CD4-positive, alpha-beta T cell treated with Interleukin-6 for 4 hours (primary cell): ENCODE measurements at regions not wholly inside any gene's neighbourhood (a gene's known extent, or its start where the extent isn't known, plus 50 kb on each side); places are given as distances from the start of the nearest gene placed in this dataset.

Experiments
- DNase-seq: peaks from one replicate; pipeline ENCODE4 v3.0.0-alpha.2; 2020; ENCODE audit warnings: mixed read lengths

DNA sequence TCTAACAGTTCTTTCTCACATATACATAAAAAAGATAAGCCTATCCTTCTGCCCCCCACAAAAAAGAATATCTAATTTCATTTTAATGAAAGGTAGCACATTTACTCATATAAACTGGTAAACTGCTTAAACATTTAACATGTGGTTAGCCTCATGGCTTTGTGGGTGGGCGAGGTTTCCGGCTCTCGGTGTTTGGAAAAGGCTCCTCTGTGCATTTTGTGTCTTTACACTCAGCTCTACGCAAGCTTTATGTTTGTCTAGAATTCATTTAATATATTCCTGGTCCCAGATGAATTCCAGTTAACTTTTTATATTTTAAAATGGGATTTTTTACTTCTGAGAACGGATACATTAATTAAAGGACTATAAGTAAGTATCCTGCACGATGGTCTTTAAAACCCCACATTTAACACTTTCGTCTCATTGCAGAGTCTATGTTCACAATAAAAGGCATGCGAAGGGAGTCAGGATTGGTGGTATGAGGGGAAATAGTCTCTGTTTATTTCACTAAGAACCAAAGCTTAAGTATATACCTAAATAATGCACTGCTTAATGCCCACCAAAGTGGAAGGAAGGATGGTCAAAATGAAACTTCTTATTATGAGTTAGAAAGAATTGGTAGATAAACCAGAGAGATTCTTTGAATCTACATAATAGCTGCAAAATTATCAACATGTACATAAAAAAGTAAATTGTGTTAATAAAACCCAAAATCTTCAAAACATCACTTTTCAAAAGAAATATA lies 197.2 kb downstream of the CRPPA start:
- peak; percentile 3 for DNase-seq

DNA sequence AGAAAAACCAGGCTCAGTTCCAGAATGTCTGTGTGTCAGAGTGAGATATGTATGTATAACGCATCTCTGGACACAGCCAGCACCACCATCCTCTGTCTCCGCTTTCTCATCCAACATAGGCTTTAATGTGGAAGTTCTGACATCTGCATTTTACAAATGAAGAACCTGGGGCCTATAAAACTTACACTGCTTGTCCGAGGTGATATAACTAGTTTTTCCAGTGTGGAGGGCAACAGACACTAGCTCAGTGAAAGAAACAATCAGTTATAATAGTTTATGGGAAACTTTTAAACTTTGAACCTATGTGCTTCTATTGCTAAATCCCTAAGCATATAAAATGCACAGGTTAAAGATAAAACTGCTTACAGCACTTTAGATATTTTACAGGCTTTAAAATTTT lies 208.7 kb downstream of the CRPPA start:
- no peak for DNase-seq

DNA sequence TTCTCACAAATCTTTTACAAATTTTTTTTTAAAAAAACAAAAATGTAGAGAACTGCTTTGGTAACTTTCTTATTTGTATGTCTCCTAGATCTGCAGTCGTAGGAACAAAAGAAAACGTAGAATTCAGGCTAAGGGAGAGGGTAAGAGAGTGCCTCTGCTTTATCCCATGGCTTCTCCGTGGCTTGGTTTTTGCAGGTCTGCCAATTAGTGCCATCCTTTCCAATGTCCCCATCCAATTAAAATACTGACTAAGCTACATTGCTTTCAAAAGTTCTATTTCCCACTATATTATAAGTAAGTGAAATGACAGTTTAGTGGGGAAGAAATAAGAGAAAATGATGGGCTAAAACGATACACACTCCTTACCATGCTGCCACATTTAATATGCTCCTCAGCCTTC lies 209.3 kb downstream of the CRPPA start:
- no peak for DNase-seq

DNA sequence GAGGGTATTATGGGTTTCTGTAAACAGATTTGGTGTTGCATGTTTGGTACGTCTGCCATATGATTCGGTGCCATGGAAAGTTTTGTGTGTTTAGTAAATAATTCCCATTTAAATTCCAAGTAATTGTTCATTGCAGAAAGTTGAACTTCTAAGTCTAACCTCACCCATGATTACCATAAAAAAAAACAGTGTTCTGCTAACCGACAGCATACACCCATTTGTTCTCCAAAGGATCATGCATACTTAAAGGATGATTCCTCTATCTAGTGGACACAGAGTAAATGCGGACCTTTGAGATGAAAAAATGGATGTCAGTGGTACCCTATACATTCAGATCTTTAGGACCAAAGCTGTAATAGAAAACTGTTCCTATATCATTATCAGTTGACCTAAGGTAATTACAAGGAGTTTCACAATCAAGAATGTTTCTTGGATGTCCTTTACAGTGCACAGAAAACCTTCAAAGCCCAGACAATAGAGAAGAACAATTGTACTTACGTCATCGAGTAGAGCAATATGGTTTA lies 209.9 kb downstream of the CRPPA start:
- DNase-seq = no peak

DNA sequence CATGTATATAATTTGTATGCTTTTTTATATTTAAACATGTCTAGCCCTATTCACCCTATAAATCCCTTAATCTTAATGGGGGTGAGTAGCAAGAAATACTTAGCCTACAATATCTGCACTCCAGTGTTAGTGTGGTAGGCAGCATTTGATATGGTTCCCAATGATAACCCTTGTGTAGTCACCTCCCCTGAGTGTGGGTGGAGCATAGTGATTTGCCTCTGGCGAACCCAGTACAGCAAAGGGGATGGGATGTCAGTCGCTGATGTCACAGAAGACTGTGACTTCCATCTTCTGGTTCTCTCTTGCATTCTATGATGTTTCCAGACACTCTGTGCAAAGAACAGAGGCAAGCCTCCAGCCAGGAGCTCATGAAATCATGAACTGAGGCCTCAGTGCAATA lies 211.2 kb downstream of the CRPPA start:
- DNase-seq = no peak

DNA sequence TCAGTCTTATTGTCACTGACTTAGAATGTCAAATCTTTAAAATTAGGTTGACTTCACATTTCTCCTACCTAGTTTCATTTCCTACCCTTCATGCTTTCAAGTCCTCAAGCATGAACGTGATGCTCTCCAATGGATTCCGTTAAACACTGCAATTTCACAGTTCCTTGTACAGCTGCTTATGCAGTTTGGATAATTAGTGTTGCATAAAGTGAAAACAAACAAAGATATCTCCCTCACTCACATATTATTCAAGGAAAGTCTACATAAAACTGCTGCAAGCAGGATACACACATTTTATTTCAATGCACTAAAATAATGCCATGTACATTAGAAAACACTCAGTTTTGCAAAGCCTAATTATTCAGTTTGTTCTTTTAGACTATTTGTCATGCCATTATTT lies 214.0 kb downstream of the CRPPA start:
- no peak for DNase-seq

DNA sequence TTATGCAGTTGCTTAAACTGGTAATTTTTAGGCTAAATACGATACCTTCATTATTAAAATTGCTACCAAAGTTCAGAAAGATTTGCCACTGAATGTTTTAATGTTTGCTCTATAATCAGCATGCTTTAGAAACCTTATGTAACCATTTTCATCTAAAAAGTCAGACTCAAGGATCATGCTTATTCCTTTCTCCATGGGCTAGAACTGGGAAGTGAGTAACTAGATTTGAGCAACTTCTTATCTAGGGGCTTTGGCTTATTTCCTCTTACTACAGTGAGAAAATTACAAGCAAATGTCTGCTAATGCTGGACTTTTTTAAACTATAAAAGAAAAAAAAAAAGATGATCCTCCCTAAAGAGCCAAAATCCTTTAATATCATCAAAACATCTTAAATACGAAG lies 215.9 kb downstream of the CRPPA start:
- DNase-seq = no peak

DNA sequence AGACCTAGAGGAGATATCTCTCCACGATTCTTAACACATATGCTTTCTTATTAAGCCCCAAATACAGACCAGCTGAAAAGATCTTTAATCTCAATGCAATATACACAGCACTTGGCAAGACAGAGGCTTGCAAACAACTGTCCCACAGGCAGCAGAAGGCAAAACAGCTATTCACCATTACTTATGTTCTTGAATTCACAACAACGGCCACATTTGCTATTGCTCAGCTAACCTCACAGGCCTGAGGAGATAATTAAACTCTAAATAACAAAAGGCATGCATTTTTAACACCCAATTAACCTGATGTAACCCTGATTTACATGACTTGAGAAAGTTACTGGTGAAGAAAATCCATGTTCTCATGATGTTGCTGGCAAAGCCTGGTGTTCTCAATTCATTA lies 216.4 kb downstream of the CRPPA start:
- DNase-seq = no peak

DNA sequence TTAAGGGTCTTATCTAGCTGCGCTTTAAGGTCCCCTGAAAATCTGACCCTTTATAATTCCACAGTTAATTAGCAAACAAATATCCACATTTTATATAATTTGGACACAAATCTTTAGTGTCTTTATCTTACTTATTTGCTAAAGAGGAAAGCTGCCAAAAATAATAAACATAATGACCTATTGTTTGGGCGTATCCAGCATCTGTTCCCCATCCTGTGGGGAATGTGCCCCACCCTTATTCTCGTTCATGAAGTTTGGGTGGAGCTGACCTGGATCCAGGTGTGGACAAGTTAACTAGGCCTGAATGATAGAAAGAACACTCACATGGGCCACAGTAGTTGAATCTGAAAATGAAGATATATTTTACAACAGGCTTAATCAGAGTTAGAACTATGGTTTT lies 218.3 kb downstream of the CRPPA start:
- DNase-seq = no peak

DNA sequence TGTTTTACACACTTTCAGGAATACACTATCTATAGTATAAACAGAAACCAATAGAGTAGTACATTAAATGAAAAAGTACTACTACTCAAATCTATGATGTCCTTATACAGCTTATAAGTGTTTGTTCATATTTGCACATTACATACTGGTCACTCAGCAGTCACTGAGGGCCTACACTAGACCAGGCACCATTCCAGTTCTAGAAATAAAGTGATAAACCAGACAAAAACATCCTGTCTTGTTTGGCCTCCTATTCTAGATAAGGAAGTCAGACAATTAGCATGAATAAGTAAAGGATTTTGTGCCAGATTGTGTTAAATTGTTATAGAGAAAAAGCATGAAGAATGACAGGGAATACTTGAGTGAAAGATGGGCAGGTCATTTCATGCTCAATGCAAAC lies 219.0 kb downstream of the CRPPA start:
- no peak for DNase-seq

DNA sequence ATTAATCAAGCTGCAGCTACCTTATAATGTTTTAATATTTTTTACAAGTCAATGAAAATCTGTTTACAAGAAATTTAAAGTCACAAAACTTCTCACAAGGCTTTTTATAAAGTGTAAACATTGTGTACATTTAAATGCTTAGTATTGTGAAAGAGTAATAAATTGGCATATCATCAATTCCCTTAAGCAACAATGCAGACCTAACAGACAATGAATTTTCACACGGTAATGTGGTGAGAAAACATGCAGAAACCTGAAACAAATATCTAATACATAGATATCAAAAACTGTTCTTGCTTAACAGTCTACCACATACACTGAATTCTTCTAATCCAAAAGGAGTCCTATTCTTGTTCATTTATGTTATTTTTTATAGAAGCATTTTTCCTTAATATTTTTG lies 220.7 kb downstream of the CRPPA start:
- no peak for DNase-seq

DNA sequence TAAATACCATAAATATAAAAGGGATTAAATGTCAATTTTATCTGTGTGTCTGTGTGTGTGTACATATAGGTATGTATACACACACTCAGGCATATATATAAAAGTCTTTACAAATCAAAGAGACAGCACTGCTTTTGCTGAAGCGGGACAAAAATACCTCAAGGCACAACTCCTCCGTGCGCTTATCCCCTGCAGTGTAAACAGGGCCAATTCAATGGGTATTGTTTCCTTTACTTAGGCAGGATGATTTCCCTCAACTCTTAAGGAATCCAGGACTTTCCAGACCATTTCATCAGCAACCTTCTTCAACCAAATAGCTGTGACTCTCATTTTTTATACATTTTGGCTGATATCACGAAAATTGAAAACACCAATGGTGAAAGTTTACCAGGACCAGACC lies 227.7 kb downstream of the CRPPA start:
- no peak for DNase-seq

DNA sequence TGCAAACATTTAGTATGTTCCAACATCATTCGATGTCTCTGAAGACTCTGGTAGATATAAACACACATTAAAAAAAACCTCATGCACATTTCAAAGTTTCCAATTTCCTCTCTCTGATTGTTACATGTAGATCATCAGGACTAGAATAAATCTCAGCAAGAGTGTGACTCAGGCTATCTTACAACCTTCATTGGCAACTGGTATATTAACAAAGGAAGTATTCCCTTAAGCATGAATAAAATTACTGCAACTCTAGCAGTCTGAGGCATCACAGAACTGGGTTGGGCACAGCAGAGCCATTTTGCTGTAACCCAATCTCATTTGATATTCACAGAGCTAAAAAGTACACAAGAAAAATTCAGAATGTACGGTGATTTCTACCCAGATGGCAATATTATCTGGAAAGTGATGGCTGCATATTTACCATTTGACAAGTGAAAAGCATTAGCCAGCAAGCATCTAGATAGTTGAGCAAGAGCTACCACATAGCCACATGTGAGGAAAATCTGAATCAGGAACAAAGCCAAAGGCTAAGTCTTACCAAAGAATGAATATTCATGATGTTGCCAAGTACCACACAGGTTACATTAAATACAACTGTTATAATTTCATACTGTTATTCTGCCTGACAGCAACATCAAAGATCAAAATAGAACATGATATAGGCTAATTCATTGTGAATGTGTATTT lies 232.2 kb downstream of the CRPPA start:
- no peak for DNase-seq

DNA sequence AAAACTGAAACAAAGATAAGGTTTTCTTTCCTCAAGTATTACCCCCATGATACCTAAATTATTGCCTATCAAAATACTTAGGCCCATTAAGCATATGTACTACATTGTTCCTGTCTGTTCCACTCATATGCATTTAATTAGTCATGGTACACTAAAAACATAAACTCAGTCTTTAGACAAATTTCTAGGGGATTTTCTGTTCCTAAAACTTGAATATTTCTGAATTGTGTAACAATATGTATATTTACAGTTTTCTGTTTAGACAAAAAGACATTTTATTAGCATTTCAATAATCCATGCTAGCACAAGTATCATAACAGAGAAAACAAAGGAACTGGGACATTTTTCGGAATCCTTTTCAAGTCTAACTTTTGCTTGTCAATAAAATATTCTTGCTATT lies 234.2 kb downstream of the CRPPA start:
- no peak for DNase-seq

DNA sequence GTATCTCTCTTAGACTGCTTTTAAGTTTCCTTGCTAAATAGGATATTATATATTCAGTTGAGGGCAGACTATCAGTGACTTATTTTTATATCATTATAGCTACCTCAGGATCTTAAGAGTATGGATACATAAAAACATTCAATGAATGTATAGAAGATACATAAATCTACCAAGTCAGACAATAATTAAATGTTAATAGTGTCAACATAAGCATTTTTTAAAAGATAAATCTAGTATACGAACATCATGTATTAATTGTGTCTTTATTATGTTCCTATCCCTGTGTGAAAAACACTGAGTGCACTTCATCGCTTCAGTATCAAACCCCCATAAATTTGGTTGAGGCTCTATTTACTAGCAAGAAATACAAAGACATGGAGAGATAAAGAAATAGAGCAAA lies 242.8 kb downstream of the CRPPA start:
- no peak for DNase-seq

DNA sequence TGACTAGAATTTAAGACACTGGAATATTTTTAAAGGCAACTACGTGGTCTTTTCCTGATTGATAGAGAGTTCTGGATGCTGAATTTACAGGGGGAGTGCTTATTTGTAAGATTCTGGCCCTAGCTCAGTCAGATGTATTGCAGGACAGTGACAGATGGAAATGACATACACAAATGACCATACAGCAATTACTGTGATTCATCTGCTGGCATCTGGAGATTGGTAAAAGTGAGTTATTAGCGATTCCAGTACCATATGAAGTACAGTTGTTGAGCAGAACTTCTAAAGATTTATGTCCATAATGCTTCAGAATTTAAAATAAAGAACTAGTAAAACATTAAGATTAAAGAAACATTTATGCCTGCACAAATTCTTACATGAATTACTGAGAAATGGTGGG lies 243.2 kb downstream of the CRPPA start:
- DNase-seq = no peak

DNA sequence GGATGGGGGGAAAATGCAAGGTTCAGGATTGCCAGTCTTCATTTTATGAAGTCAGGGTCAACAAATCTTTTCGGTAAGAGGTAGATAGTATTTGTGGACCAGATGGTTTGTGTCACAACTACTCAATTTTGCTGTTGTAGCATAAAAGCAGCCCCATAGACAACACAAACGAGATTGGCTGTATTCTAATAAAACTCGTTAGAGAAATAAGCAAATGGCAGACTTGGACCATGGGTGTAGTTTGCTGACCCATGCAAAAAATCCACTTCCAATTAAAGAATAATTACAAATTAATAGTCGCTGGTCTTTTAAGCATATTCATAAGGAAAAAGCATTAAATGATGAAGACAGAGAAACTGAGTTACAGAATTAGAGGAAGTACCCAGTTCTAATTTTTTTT lies 247.1 kb downstream of the CRPPA start:
- DNase-seq = no peak

DNA sequence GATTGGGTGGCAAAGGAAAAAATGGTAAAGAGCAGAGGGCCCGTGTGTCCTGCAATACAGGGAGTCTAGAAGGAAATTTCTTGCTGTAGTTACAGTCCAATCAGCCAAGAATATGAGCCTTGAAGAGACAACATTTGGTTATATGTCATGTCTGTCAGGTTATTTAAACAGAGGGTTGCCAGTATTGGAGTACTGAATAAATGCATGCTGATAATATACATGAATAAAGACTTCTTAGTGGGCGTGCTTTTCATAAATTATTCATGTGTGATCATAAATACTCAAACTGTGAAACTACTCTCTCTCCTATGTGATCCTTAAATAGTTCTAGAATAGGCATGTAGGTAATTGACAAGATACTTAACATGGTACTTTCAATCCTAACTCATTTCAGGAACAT lies 249.0 kb downstream of the CRPPA start:
- DNase-seq = no peak

DNA sequence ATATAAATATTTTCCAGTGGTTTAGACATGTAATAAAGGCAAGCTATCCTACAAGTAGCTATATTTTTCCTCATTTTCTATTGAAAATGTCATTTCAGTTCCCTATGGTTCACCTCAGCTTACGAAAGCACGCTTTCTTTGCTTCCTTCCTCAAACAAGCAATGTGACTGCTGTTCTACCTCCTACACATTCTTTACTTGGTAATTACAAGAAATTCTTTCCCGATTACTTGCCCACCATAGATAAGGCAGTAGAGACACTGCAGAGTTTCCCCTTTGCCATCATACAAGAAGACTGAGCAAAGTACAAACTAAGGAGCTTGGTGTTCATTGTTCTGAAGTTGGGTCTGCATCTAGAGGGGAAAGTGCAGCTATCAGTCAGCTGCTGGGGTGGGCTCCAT lies 249.4 kb downstream of the CRPPA start:
- DNase-seq = no peak

DNA sequence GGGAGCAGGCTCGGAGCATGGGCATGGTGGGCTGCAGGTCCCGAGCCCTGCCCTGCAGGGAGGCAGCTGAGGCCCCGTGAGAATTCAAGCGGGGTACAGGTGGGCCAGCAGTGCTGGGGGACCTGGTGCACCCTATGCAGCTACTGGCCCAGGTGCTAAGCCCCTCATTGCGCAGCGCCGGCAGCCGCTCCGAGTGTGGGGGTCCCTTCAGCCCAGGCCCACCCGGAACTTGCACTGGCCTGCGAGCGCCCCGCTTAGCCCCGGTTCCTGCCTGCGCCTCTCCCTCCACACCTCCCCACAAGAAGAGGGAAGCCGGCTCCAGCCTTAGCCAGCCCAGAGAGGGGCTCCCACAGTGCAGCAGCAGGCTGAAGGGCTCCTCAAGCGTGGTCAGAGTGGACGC lies 250.7 kb downstream of the CRPPA start:
- no peak for DNase-seq

DNA sequence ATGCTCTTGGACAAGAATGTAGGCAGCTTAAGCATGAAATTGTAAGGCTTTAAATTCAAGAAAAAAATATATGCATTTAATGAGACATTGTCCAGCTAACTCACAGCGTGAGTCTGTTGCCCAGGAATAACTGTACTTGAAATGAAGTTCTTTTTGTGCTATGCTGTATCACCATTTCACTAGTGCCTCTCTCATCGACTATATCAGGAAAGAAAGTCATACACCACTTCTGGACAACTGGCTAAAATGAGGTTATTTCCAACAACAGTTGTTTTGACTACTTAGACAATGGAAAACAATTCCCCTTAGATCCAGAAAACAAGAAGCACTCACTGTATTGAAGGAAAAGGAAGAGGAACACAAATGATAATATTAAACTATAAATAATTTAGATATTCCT lies 251.8 kb downstream of the CRPPA start:
- DNase-seq = no peak

DNA sequence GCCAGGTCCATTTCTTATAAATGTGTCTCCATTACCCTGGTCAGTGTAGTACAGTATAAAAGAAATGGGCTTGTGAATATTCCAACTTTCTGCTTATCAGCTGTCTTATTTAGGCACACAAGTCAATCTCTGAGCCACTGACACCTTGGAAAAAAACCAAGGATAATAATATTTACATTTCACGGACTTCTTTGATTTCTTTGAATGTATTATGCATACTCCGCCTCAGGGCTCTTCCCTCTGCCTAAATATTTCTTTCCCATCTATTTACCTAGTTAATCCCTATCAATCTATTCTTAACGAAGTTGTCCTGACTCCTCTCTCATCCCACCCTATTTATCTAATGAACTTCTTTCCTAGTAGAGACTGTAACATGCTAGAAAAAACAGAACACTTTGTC lies 253.8 kb downstream of the CRPPA start:
- no peak for DNase-seq

DNA sequence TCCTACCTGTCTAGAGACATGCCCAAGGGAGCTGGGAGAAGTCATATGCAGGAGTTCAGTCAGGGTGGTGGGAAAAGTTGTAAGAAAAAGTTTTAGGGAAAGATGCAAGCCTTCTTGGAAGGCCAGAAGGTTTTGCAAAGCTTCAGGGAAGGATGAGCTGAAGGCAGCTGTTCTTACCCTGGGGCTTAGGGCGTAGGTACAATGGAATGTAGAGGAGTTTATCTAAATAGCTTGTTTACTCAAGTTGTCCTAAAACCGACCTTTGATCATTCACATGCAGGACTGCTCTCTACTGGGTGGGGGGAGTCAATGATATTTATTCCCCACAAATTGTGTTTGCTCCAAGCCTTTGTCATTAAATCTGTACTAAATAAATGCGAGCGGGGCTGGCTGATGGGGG lies 277.0 kb downstream of the CRPPA start:
- DNase-seq = no peak

DNA sequence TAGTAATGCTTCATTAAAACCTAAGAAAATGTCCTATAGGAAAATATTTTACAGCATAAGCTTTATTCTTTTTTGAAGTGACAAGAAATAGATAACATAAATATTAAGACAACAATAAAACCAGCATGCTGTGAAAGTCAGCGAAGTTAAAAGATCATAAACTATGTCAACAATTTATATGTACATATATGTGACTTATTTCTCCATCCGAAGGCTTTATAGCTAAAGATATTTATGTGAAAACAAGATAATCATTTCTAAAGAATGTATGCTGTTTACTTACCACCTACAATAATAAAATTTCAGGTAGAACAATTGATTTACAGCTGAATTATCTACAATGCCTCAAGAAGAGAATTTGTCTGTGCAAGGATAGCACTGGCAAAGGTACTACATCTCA lies 283.4 kb downstream of the CRPPA start:
- DNase-seq = no peak

DNA sequence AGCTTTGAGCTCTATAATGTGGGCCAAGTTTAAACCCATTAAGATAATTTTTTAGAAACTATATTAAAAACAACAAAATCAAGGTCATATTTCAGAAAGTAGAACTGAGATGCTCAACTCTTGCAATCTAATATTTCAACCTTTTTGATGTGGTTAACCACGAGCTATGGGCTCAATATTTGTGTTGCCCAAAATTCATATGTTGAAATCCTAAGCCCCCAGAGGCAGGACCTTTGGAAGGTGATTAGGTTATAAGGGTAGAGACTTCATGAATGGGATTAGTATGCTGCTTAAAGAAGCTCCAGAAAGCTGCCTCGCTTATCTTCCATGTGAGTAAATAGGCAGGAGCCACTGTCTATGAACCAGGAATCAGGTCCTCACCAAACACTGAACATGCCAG lies 284.4 kb downstream of the CRPPA start:
- no peak for DNase-seq
